NCI-H1105 (cell line): ENCODE measurements at regions not wholly inside any gene's neighbourhood (a gene's known extent, or its start where the extent isn't known, plus 50 kb on each side); places are given as distances from the start of the nearest gene placed in this dataset.
A peak's percentile ranks its signal among the peaks of the same experiment; 100 is the strongest.

ENCODE experiments used
- DNase-seq: peaks from one replicate; lab custom pipeline; 2025; lab: John Stamatoyannopoulos, UW

GRCh38 chr14:71636820-71637471, 295.3 kb upstream of the RGS6 start:
- DNase-seq = no peak

- no peak for DNase-seq
These were observed 293.6 kb upstream of the RGS6 start for GRCh38 chr14:71638523-71639196.

GRCh38 chr14:71642715-71643114, 289.5 kb upstream of the RGS6 start:
- no peak for DNase-seq

- no peak for DNase-seq
These were observed 286.6 kb upstream of the RGS6 start for GRCh38 chr14:71645656-71646055.

- no peak for DNase-seq
These were observed 285.7 kb upstream of the RGS6 start for GRCh38 chr14:71646518-71646917.

- DNase-seq = peak; percentile 23
These were observed 285.0 kb upstream of the RGS6 start for GRCh38 chr14:71647086-71647784.

- DNase-seq = no peak
These were observed 283.5 kb upstream of the RGS6 start for GRCh38 chr14:71648725-71649124.

- DNase-seq = no peak
These were observed 282.0 kb upstream of the RGS6 start for GRCh38 chr14:71650187-71650755.

GRCh38 chr14:71651228-71651627, 281.0 kb upstream of the RGS6 start:
- no peak for DNase-seq

GRCh38 chr14:71652368-71652767, 279.9 kb upstream of the RGS6 start:
- no peak for DNase-seq

- no peak for DNase-seq
These were observed 277.4 kb upstream of the RGS6 start for GRCh38 chr14:71654810-71655209.

- DNase-seq = no peak
These were observed 273.9 kb upstream of the RGS6 start for GRCh38 chr14:71658261-71658860.

- no peak for DNase-seq
These were observed 273.1 kb upstream of the RGS6 start for GRCh38 chr14:71659159-71659558.

GRCh38 chr14:71661441-71661840, 270.8 kb upstream of the RGS6 start:
- DNase-seq = no peak

GRCh38 chr14:71662291-71662790, 269.9 kb upstream of the RGS6 start:
- DNase-seq = no peak

- DNase-seq = no peak
These were observed 267.1 kb upstream of the RGS6 start for GRCh38 chr14:71665157-71665556.

GRCh38 chr14:71665781-71666180, 266.4 kb upstream of the RGS6 start:
- no peak for DNase-seq

GRCh38 chr14:71666571-71667145, 265.6 kb upstream of the RGS6 start:
- DNase-seq = no peak

GRCh38 chr14:71668186-71668912, 263.9 kb upstream of the RGS6 start:
- DNase-seq = no peak

- no peak for DNase-seq
These were observed 259.6 kb upstream of the RGS6 start for GRCh38 chr14:71672596-71672995.
